HUES64 (cell line): ENCODE measurements at regions not wholly inside any gene's neighbourhood (a gene's known extent, or its start where the extent isn't known, plus 50 kb on each side); places are given as distances from the start of the nearest gene placed in this dataset.

Experiments used
- H3K27ac ChIP-seq: 2 replicates; pipeline ENCODE4 v1.7.0; 2013; ENCODE audit warnings: low read depth, low read length, inconsistent platforms
- H3K27me3 ChIP-seq: 2 replicates; pipeline ENCODE4 v1.6.1; 2013; ENCODE audit warnings: mild to moderate bottlenecking, low read length; ENCODE audit not compliant: insufficient read depth
- H3K36me3 ChIP-seq: 2 replicates; pipeline ENCODE4 v1.6.1; 2013; ENCODE audit warnings: mild to moderate bottlenecking, low read length; ENCODE audit not compliant: insufficient read depth
- H3K4me1 ChIP-seq: 2 replicates; pipeline ENCODE4 v1.6.1; 2013; ENCODE audit warnings: mild to moderate bottlenecking, low read length, moderate library complexity; ENCODE audit not compliant: insufficient read depth
- H3K4me3 ChIP-seq: 2 replicates; pipeline ENCODE4 v1.5.1; 2013; ENCODE audit warnings: mild to moderate bottlenecking, low read length, moderate library complexity
- H3K9ac ChIP-seq: 2 replicates; pipeline ENCODE4 v1.6.1; 2013; ENCODE audit warnings: mild to moderate bottlenecking, low read depth, low read length
- H3K9me3 ChIP-seq: 2 replicates; pipeline ENCODE4 v1.6.1; 2013; ENCODE audit warnings: low read depth, low read length; ENCODE audit not compliant: insufficient read depth
- WGBS: fragments of 150-250, 120-280 bp; methylation state at CpG from one replicate; pipeline ENCODE4 v1.1.7; 2013; ENCODE audit warnings: missing lambda C conversion rate; 5-methylcytosine and 5-hydroxymethylcytosine counted together

DNA sequence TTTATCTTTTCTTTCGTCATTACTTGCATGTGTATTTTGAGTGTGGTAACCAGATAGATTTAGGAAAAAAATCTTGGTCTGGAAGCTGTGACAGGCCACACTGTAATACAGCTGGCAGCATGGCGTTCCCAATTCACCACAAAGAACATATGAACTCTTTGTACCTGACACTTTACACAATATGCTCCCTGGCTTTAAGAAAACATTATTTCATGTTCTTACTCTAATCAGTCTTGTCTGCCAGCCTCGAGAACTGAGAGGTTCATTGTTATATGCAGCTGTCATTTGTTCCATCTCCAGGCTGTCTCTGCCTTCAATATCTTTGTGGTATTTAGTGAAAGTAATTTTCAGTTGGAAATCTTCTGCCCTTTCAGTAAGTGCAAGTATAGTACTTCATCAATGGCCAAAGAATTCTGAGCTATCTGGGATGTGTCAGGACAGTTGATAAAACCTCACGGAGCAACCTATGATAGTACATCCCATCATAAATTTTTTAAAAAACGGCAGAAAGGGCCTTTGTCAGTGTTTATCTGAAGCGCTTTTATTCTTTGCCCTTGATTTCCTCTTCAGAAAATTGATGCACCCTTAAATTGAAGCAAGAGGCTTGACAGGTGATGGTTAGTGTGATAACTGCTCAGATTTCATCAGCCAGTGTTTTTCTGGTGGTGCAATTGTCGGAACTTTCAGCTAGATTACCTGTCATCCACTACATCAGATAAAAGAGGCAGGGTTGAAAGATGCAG lies 146.3 kb upstream of the SP8 start:
- 95% methylated on average over 6 of the region's 7 CpGs for WGBS
- no peak overlapping the region for H3K4me3 ChIP-seq

DNA sequence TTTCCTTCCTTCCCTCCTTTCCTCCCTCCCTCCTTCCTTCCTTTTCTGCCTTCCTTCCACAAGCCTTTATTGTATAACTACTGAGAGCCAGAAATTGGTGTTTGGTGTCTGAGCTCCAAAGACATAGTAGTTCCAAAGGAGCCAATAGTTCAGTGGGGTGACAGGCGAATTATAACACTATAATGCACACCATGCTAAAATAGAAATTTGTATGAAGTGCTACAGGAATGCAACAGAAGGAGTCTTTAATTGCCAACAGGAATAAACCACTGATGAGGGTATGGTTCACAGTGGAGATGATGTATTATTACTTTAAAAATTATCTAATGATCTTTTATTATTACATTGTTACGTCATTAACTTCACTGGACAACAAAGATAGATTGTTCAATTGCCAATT lies 158.8 kb upstream of the SP8 start:
- Histone ChIP-seq H3K4me3 (no peak overlapping the region), H3K36me3 (no peaks in the 10 kb centered on the region), H3K27ac (no peak overlapping the region), H3K9me3 (no peaks in the 10 kb centered on the region), H3K9ac (no peak overlapping the region), H3K27me3 (no peaks in the 10 kb centered on the region), H3K4me1 (no peaks in the 10 kb centered on the region)
- no CpG with 5 or more reads among the region's 2 CpGs for WGBS

More for the DNA sequence above, 146.3 kb upstream of the SP8 start:
- Histone ChIP-seq H3K9ac (no peak overlapping the region), H3K27me3 (no peaks in the 10 kb centered on the region), H3K4me1 (no peaks in the 10 kb centered on the region), H3K27ac (no peak overlapping the region), H3K9me3 (no peaks in the 10 kb centered on the region), H3K36me3 (no peaks in the 10 kb centered on the region)

DNA sequence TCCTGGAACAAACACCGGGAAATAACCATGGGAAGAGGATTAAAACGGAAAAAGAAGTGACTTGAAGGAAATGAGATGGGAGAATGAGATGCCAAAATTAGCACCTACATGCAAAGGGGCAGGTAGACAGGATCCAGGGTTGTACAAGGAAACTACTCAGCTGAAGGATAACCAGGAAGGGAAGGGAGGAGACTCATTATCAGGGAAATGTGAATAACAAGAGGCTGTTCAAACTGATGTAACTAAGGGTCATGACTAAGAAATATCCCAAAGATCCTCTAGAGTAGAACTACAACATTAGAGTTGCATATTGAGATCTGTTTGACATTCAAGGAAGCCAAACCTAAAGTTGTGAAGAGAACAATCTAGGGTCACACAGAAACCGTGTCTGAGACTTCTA lies 166.2 kb upstream of the SP8 start:
- no peak overlapping the region for H3K4me3 ChIP-seq
- 48% methylated on average over 3 of the region's 3 CpGs for WGBS

DNA sequence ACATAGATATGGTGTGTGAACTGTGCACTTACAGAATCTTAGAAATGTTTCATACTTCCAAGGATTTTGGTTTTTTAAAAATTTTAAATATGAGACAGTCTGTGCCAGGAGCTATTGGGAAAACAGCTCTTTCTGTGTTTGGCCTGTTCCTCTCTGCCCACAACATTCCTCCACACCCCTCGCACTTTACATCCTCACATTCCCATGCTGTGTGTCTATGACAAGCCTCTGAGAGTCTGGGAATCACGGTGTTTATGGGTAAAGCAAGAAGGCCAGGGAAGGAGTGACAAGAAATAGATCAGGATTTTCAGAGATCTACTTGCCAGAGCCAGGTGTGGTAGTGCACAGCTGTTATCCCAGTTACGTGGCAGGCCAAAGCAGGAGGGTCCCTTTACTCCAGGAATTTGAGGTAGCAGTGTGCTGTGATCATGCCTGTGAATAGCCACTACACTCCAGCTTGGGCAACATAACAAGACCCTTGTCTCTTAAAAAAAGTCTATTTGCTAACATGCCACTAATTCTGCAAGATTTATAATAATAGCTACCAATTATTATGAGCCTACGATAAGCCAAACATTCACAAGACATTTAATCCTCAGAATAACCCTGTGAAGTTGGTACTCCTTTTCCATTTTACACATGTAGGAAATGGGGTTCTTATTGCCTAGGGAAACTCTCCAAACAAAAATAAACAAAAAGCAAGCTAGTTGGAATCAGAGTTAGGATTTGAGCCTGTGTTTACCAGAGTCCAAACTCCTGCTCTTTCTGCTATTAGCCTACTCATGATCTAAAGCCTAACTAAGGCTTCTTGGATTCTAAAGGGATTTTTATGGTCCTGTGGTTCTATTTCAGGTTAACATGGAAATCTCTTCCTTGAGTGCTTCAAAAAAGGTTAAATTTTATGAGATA lies 168.3 kb upstream of the SP8 start:
- H3K27me3 ChIP-seq, result no peaks in the 10 kb centered on the region
- no peak overlapping the region for H3K27ac ChIP-seq
- H3K9me3 ChIP-seq, result no peaks in the 10 kb centered on the region
- no peaks in the 10 kb centered on the region for H3K36me3 ChIP-seq
- 74% methylated on average over 4 of the region's 4 CpGs for WGBS
- H3K9ac ChIP-seq, result no peak overlapping the region
- no peak overlapping the region for H3K4me3 ChIP-seq
- peaks cover 23% of the 10 kb centered on the region for H3K4me1 ChIP-seq

More for the DNA sequence above, 166.2 kb upstream of the SP8 start:
- no peaks in the 10 kb centered on the region for H3K9me3 ChIP-seq
- no peaks in the 10 kb centered on the region for H3K27me3 ChIP-seq
- no peak overlapping the region for H3K9ac ChIP-seq
- no peak overlapping the region for H3K27ac ChIP-seq
- H3K4me1 ChIP-seq, result peaks cover 23% of the 10 kb centered on the region
- H3K36me3 ChIP-seq, result no peaks in the 10 kb centered on the region

DNA sequence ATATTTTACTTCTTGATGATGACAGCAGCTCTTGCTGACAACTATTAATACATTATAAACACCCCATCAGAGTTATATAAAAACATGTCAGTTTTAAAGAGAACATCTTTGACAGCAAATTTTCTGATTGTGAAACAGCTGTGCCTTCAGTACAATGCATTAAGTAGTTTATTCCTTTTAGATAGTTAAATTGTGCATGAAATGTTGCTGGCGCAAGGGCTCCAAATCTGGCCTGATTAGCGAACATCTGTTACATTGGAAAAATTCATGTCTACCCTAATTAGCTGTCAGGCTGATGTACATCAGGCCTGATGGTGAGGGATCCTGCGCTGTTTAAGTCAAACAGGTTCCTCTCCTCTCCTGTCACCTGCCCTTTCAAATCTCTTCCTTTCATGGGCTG lies 171.9 kb upstream of the SP8 start:
- Histone ChIP-seq H3K27me3 (no peaks in the 10 kb centered on the region), H3K4me1 (peaks cover 14% of the 10 kb centered on the region), H3K27ac (no peak overlapping the region), H3K9ac (no peak overlapping the region), H3K9me3 (no peaks in the 10 kb centered on the region), H3K36me3 (no peaks in the 10 kb centered on the region), H3K4me3 (no peak overlapping the region)
- 99% methylated on average over 3 of the region's 3 CpGs for WGBS

DNA sequence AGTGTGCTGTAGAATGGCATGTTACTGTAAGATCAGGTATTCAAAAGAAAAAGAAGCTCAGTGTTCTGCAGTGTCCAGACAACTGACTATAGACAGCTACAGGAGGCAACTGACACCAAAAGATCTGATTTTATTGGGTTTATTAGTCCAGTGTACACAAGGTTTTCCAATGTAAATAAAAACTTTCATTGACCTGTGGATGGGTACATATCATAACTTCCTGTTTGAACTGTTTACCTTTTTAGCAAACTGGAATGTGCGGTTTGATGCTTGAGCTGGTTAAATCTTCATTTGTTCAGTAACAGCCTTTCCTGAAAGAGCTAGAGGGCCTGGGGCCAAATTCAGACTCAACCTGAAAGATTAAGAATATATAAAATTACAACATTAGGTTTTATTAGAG lies 172.6 kb upstream of the SP8 start:
- no peak overlapping the region for H3K27ac ChIP-seq
- peaks cover 11% of the 10 kb centered on the region for H3K4me1 ChIP-seq
- no peak overlapping the region for H3K9ac ChIP-seq
- H3K4me3 ChIP-seq, result no peak overlapping the region
- WGBS, result 92% methylated on average over 1 of the region's 1 CpG
- no peaks in the 10 kb centered on the region for H3K9me3 ChIP-seq
- no peaks in the 10 kb centered on the region for H3K27me3 ChIP-seq
- no peaks in the 10 kb centered on the region for H3K36me3 ChIP-seq

DNA sequence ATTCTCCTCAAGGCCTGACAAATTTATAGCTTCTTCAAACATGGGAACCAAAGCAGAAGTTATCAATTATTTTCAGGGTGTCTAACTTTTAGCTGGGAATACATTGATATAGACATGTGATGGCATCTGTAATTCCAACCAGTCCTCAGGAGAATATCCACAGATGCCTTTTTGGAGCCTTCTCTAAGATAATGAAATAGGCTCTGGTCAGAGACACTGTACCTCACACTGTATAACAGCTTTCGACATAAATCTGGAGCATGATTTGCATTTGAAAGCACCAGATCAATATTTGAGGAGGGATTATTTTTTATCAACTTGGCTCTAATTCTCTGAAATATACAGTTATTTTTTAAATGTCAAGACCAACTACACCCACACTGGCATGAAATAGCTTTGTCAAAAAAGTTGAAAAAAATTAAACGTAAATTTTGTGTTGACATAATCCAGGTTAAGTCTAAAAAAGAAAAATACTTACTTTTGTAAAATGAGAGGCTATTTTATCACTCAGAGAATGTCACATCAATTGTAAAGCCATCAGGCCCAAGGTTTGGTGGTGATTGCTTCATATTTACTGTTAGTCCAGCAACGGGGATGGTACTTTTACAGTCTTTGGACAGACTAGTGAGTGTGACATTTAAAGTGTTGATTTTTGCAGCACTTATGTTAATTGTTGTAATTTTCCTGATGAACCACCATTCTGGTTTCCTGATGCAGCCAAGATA lies 177.0 kb upstream of the SP8 start:
- H3K4me1 ChIP-seq, result peaks cover 6% of the 10 kb centered on the region; the same call in 1 of the 2 replicates
- H3K9me3 ChIP-seq, result no peaks in the 10 kb centered on the region
- H3K9ac ChIP-seq, result no peak overlapping the region
- H3K36me3 ChIP-seq, result no peaks in the 10 kb centered on the region
- H3K27ac ChIP-seq, result no peak overlapping the region
- 99% methylated on average over 3 of the region's 3 CpGs for WGBS
- H3K4me3 ChIP-seq, result no peak overlapping the region
- H3K27me3 ChIP-seq, result no peaks in the 10 kb centered on the region

DNA sequence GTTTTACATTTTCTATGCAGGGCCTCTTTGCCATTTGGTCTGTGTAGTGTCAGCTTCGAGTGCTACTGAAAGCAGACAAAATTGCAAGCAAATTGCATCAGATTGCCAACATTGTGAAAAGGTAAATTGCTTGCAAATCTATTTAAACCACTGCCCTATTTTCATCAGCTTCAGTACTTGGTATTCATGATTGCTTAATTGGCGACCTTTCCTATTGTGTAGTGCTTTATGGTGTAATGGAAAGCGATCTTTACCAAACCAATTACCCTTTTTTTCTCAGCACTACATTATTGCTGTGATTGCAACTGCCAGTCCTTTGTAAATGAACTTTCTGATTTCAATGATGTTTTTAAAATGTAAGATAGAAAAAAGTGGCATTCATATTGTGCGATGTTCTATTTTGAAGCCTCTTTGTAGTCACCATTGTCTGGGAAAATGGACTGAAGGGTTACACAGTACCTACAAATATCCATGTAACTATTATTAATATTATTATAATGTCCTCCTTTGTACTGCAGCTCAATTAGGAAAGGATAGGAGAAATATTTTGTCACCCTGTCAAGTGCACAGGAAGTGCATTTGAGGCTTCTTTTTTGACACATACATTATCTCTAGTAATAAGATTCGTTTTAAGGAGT lies 177.7 kb upstream of the SP8 start:
- H3K9ac ChIP-seq, result no peak overlapping the region
- no peak overlapping the region for H3K4me3 ChIP-seq
- WGBS, result 95% methylated on average over 3 of the region's 5 CpGs
- no peak overlapping the region for H3K27ac ChIP-seq
- H3K36me3 ChIP-seq, result no peaks in the 10 kb centered on the region
- H3K9me3 ChIP-seq, result no peaks in the 10 kb centered on the region
- no peaks in the 10 kb centered on the region for H3K27me3 ChIP-seq
- H3K4me1 ChIP-seq, result peaks cover 6% of the 10 kb centered on the region; the same call in 1 of the 2 replicates

DNA sequence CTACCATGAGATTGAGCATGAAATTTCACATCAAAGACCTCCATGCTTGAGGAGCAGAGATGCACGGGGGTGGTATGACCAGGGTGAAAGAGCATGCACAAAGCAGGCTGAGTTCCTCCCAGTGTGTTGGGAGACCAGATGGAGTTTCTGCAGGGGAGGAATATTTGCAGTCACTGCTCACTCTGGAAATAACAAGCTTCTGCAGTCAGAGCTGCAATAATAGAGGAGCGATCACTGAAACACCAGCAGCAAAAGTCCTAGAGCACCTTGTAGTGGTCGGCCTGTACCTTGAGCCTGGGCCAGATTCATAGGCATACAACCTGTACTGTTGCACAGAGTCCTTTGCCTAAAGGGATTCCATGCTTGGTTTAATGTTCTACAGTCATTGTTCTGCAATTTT lies 184.5 kb upstream of the SP8 start:
- Histone ChIP-seq H3K27ac (no peak overlapping the region), H3K4me3 (no peak overlapping the region), H3K36me3 (no peaks in the 10 kb centered on the region), H3K27me3 (no peaks in the 10 kb centered on the region), H3K4me1 (no peaks in the 10 kb centered on the region), H3K9ac (no peak overlapping the region), H3K9me3 (no peaks in the 10 kb centered on the region)
- 89% methylated on average over 3 of the region's 3 CpGs for WGBS

DNA sequence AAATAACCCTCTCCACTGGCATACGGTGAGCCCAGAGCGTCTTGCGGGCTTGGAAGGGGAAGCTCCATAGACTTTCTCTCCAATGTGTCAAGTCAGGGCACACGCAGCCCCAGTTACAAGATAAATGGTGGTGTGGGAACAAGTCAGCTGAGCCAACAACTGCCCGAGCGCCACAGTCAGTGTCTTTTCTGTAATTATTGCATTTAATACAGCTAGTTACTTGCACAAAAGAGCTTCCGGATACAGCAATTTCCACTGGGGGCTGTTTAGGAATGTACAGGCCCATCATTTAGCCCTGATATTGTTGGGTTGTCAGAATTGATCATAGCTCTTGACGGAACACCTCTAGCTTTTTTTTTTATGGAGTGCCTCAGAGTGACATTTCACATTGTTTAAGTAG lies 193.5 kb upstream of the SP8 start:
- Histone ChIP-seq H3K9ac (no peak overlapping the region), H3K4me1 (no peaks in the 10 kb centered on the region), H3K36me3 (no peaks in the 10 kb centered on the region), H3K27ac (no peak overlapping the region), H3K27me3 (no peaks in the 10 kb centered on the region), H3K9me3 (no peaks in the 10 kb centered on the region), H3K4me3 (no peak overlapping the region)
- WGBS, result 94% methylated on average over 8 of the region's 8 CpGs
